Keratinocyte (primary cell): ENCODE measurements at regions not wholly inside any gene's neighbourhood (a gene's known extent, or its start where the extent isn't known, plus 50 kb on each side); places are given as distances from the start of the nearest gene placed in this dataset.

Experiments
- DNase-seq: peaks from one replicate; pipeline ENCODE4 v3.0.0-alpha.2; 2011; ENCODE audit warnings: low read depth, missing footprints, low spot score
- FAIRE-seq: peaks from 2 replicates; lab custom pipeline; 2011; peaks lifted over from hg19 to GRCh38; lab: Jason Lieb, UNC
- H2AFZ ChIP-seq: 2 replicates; pipeline ENCODE4 v1.6.0; 2012; ENCODE audit warnings: low read length, control low read depth, inconsistent platforms; ENCODE audit not compliant: control insufficient read depth
- H3K27ac ChIP-seq: 2 replicates; pipeline ENCODE4 v1.5.1; 2011; ENCODE audit warnings: low read length; ENCODE audit not compliant: control insufficient read depth, insufficient read depth
- H3K27me3 ChIP-seq: 3 replicates; pipeline ENCODE4 v1.6.0; 2011; ENCODE audit warnings: low read length; ENCODE audit not compliant: control insufficient read depth, insufficient read depth; ENCODE audit errors: extremely low read depth
- H3K36me3 ChIP-seq, 2 experiments: 2 replicates in 1 of 2; 3 replicates in 1 of 2; pipeline ENCODE4 v1.5.1; 2011; ENCODE audit warnings: low read length in 2 of 2, mild to moderate bottlenecking in 1 of 2; ENCODE audit not compliant: control insufficient read depth in 2 of 2, insufficient read depth in 2 of 2; ENCODE audit errors: extremely low read depth in 1 of 2
- H3K4me1 ChIP-seq: 3 replicates; pipeline ENCODE4 v1.5.1; 2011; ENCODE audit warnings: low read length; ENCODE audit not compliant: control insufficient read depth, insufficient read depth; ENCODE audit errors: extremely low read depth
- H3K4me2 ChIP-seq: 3 replicates; pipeline ENCODE4 v1.6.0; 2011; ENCODE audit warnings: low read depth, low read length; ENCODE audit not compliant: control insufficient read depth, insufficient read depth; ENCODE audit errors: extremely low read depth
- H3K4me3 ChIP-seq, 3 experiments: fragments of 200-600 bp in 1 of 3; sonication (generic) in 1 of 3; 2 replicates in 2 of 3; 3 replicates in 1 of 3; pipeline ENCODE4 v1.5.1; 2011 to 2016; ENCODE audit warnings: low read length in 3 of 3, mild to moderate bottlenecking in 3 of 3, control low read depth in 2 of 3, inconsistent platforms in 1 of 3, low read depth in 1 of 3, mixed read lengths in 1 of 3, mixed run types in 1 of 3, moderate library complexity in 1 of 3; ENCODE audit not compliant: control insufficient read depth in 2 of 3, insufficient read depth in 2 of 3; ENCODE audit errors: extremely low read depth in 1 of 3
- H3K79me2 ChIP-seq: 2 replicates; pipeline ENCODE4 v1.6.0; 2012; ENCODE audit warnings: low read length; ENCODE audit not compliant: control insufficient read depth, insufficient read depth
- H3K9ac ChIP-seq: 3 replicates; pipeline ENCODE4 v1.6.0; 2011; ENCODE audit warnings: low read length; ENCODE audit not compliant: control insufficient read depth, insufficient read depth; ENCODE audit errors: extremely low read depth
- H3K9me1 ChIP-seq: 3 replicates; pipeline ENCODE4 v1.6.0; 2011; ENCODE audit warnings: low read length; ENCODE audit not compliant: control insufficient read depth, insufficient read depth; ENCODE audit errors: extremely low read depth
- H3K9me3 ChIP-seq: 2 replicates; pipeline ENCODE4 v1.5.1; 2012; ENCODE audit warnings: low read depth, low read length; ENCODE audit not compliant: control insufficient read depth
- H4K20me1 ChIP-seq: 3 replicates; pipeline ENCODE4 v1.6.0; 2011; ENCODE audit warnings: low read length; ENCODE audit not compliant: control insufficient read depth, insufficient read depth; ENCODE audit errors: extremely low read depth
- EZH2 ChIP-seq: IDR thresholded peaks from one replicate; pipeline ENCODE4 v1.6.1; 2012; ENCODE audit warnings: inconsistent platforms, mild to moderate bottlenecking, low read length, moderate library complexity
- dilution Hi-C: fragments of 300-500 bp; cut with MboI; formaldehyde crosslinking; loops from one replicate; pipeline ENCODE4 v1.7.0; 2020; ENCODE audit warnings: low sequenced_read_pairs; ENCODE audit not compliant: extremely low pct_ligation_motif_present
- TF ChIP-seq, protein P1 (sequence below), 3 experiments: IDR thresholded peaks in 1 of 3; conservative IDR thresholded peaks in 1 of 3; optimal IDR thresholded peaks in 1 of 3; 2 replicates in 2 of 3; 3 replicates in 1 of 3; pipeline versions ENCODE3 to v1.5.1; 2011; ENCODE audit warnings: low read length in 3 of 3, mild to moderate bottlenecking in 3 of 3, moderate library complexity in 2 of 3, control low read depth in 1 of 3, inconsistent platforms in 1 of 3; ENCODE audit not compliant: insufficient read depth in 2 of 3; ENCODE audit errors: extremely low read depth in 1 of 3

DNA sequence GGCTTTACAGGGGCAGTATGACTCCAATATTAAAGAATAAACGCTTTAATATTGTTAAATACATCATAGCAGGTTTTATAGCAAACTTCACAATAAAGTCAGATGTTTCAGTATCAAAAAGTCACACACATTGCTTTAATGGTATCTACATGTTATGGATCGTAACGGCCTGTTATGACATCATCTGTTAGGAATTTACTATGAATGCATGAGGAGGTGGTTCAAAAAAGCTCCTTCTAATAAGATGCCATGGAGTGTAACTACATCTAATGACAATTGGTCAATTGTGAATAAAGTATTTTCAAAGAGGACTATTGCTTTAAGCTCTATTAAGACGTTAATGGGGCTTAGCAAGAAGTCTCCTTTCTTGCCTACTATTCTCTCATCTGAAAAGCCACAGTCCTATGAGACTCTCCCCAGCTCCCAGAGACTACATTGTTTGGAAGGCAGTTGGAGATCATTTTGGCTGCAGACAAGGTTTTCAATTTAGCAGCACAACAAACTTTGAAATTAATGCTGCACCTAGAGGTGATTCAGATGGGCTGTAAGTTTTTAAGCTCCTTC, 300.7 kb upstream of the MEIS1 start:
- Histone ChIP-seq H3K4me1 (no peaks in the 10 kb centered on the region), H3K4me2 (no peak overlapping the region), H3K4me3 (no peak overlapping the region), H3K27me3 (peaks cover 3% of the 10 kb centered on the region), H3K9me1 (no peaks in the 10 kb centered on the region), H3K9me3 (no peaks in the 10 kb centered on the region), H2AFZ (no peak overlapping the region), H3K79me2 (no peaks in the 10 kb centered on the region), H4K20me1 (no peaks in the 10 kb centered on the region), H3K27ac (no peak overlapping the region), H3K36me3 (no peaks in the 10 kb centered on the region), H3K9ac (no peak overlapping the region)
- DNase-seq (no peak), FAIRE-seq (no peak)
- no peak for TF ChIP-seq EZH2
- TF ChIP-seq, protein P1, sequence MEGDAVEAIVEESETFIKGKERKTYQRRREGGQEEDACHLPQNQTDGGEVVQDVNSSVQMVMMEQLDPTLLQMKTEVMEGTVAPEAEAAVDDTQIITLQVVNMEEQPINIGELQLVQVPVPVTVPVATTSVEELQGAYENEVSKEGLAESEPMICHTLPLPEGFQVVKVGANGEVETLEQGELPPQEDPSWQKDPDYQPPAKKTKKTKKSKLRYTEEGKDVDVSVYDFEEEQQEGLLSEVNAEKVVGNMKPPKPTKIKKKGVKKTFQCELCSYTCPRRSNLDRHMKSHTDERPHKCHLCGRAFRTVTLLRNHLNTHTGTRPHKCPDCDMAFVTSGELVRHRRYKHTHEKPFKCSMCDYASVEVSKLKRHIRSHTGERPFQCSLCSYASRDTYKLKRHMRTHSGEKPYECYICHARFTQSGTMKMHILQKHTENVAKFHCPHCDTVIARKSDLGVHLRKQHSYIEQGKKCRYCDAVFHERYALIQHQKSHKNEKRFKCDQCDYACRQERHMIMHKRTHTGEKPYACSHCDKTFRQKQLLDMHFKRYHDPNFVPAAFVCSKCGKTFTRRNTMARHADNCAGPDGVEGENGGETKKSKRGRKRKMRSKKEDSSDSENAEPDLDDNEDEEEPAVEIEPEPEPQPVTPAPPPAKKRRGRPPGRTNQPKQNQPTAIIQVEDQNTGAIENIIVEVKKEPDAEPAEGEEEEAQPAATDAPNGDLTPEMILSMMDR (optimal IDR thresholded peaks at IDR 0.05 in 1 of 3, IDR thresholded peaks at IDR 0.05 in 1 of 3, conservative IDR thresholded peaks at IDR 0.05 in 1 of 3; ENCODE audit: extremely low read depth in 1 of 3, insufficient read depth in 2 of 3, low read length in 3 of 3), result no peak
- dilution Hi-C loops, result no loop called here

DNA sequence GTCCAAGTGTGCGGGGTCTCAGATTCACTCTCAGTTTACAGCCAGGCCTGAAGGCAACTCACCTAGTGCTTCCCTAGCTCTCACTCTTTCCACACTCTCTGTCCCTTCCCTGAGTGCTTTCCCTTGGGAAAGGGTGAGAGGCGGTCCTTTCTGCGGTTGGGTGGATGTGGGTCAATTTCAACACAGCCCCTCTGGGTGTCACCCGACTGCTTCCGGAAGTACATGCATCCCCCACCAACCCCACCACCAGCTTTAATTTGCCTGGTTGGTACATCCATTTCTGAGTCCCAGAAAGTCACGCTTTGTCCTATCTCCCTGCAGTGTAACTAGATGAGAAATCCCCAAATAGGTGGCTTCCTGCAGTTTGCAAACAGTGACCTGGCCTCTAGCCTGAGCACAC, 307.3 kb upstream of the MEIS1 start:
- H3K4me2 ChIP-seq, result no peak overlapping the region
- no peaks in the 10 kb centered on the region for H3K36me3 ChIP-seq
- DNase-seq (no peak), FAIRE-seq (no peak)
- no peak overlapping the region for H3K4me3 ChIP-seq
- H3K79me2 ChIP-seq, result no peaks in the 10 kb centered on the region
- no peaks in the 10 kb centered on the region for H4K20me1 ChIP-seq
- dilution Hi-C loops, result no loop called here
- H2AFZ ChIP-seq, result no peak overlapping the region
- no peak overlapping the region for H3K27ac ChIP-seq
- H3K9me3 ChIP-seq, result no peaks in the 10 kb centered on the region
- no peaks in the 10 kb centered on the region for H3K9me1 ChIP-seq
- H3K4me1 ChIP-seq, result no peaks in the 10 kb centered on the region
- H3K27me3 ChIP-seq, result no peaks in the 10 kb centered on the region
- TF ChIP-seq, protein P1 (optimal IDR thresholded peaks at IDR 0.05 in 1 of 3, IDR thresholded peaks at IDR 0.05 in 1 of 3, conservative IDR thresholded peaks at IDR 0.05 in 1 of 3; ENCODE audit: extremely low read depth in 1 of 3, insufficient read depth in 2 of 3, low read length in 3 of 3), result no peak
- TF ChIP-seq EZH2, result no peak
- H3K9ac ChIP-seq, result no peak overlapping the region
